ENCODE measurements at regions not wholly inside any gene's neighbourhood (a gene's known extent, or its start where the extent isn't known, plus 50 kb on each side); places are given as distances from the start of the nearest gene placed in this dataset.

- no peak overlapping the region for H3K4me2 ChIP-seq (ENCODE audit: low read depth, low read length)
- no peaks in the 10 kb centered on the region for H3K9me2 ChIP-seq (replicated peaks; ENCODE audit: insufficient read depth, low read length)
- H2AFZ ChIP-seq (ENCODE audit: low read length) = no peak overlapping the region
- H3K27me3 ChIP-seq (replicated peaks; ENCODE audit: insufficient read depth, low read length) = no peaks in the 10 kb centered on the region
- TF ChIP-seq EZH2phosphoT487 (IDR thresholded peaks at IDR 0.05; ENCODE audit: low read length) (no peak), EZH2 (optimal IDR thresholded peaks at IDR 0.05; ENCODE audit: low read depth, low read length) (no peak), CTCF (IDR thresholded peaks at IDR 0.05; ENCODE audit: low read length) (no peak)
- H3F3A ChIP-seq (ENCODE audit: insufficient read depth, low read length) = no peaks in the 10 kb centered on the region
- H3K79me2 ChIP-seq (ENCODE audit: low read length) = no peaks in the 10 kb centered on the region
- no peaks in the 10 kb centered on the region for H3K36me3 ChIP-seq (replicated peaks; ENCODE audit: insufficient read depth, low read length)
- H3K9ac ChIP-seq (ENCODE audit: low read length) = no peak overlapping the region
- H3K4me3 ChIP-seq (ENCODE audit: low read length) = no peak overlapping the region
- no peak overlapping the region for H3K27ac ChIP-seq (ENCODE audit: low read length)
- DNase-seq = no peak
- no peaks in the 10 kb centered on the region for H3K9me3 ChIP-seq (replicated peaks; ENCODE audit: insufficient read depth, low read length)
- H4K20me1 ChIP-seq (ENCODE audit: insufficient read depth, low read length) = no peaks in the 10 kb centered on the region
- no peaks in the 10 kb centered on the region for H3K4me1 ChIP-seq (ENCODE audit: low read length)
Observed at GRCh38 chr11:42674436-42674835, 637.4 kb upstream of the API5 start.

- Histone ChIP-seq H3K4me2 (ENCODE audit: low read depth, low read length) (no peak overlapping the region), H3K27me3 (replicated peaks; ENCODE audit: insufficient read depth, low read length) (no peaks in the 10 kb centered on the region), H3K9me3 (replicated peaks; ENCODE audit: insufficient read depth, low read length) (no peaks in the 10 kb centered on the region), H3K4me3 (ENCODE audit: low read length) (no peak overlapping the region), H2AFZ (ENCODE audit: low read length) (no peak overlapping the region), H3K9me2 (replicated peaks; ENCODE audit: insufficient read depth, low read length) (no peaks in the 10 kb centered on the region), H3K9ac (ENCODE audit: low read length) (no peak overlapping the region), H3K79me2 (ENCODE audit: low read length) (no peaks in the 10 kb centered on the region), H3K4me1 (ENCODE audit: low read length) (no peaks in the 10 kb centered on the region), H3K36me3 (replicated peaks; ENCODE audit: insufficient read depth, low read length) (no peaks in the 10 kb centered on the region), H3F3A (ENCODE audit: insufficient read depth, low read length) (no peaks in the 10 kb centered on the region), H4K20me1 (ENCODE audit: insufficient read depth, low read length) (no peaks in the 10 kb centered on the region), H3K27ac (ENCODE audit: low read length) (no peak overlapping the region)
- TF ChIP-seq CTCF (IDR thresholded peaks at IDR 0.05; ENCODE audit: low read length) = no peak
- no peak for DNase-seq
Observed at GRCh38 chr11:42707541-42707940, 604.3 kb upstream of the API5 start.

GRCh38 chr11:42709216-42709615 is 602.6 kb upstream of the API5 start:
- Histone ChIP-seq H3K27me3 (replicated peaks; ENCODE audit: insufficient read depth, low read length) (no peaks in the 10 kb centered on the region), H3K9me3 (replicated peaks; ENCODE audit: insufficient read depth, low read length) (no peaks in the 10 kb centered on the region), H4K20me1 (ENCODE audit: insufficient read depth, low read length) (no peaks in the 10 kb centered on the region), H3K36me3 (replicated peaks; ENCODE audit: insufficient read depth, low read length) (no peaks in the 10 kb centered on the region), H2AFZ (ENCODE audit: low read length) (no peak overlapping the region), H3K9ac (ENCODE audit: low read length) (no peak overlapping the region), H3K79me2 (ENCODE audit: low read length) (no peaks in the 10 kb centered on the region), H3K4me2 (ENCODE audit: low read depth, low read length) (no peak overlapping the region), H3K4me1 (ENCODE audit: low read length) (no peaks in the 10 kb centered on the region), H3F3A (ENCODE audit: insufficient read depth, low read length) (no peaks in the 10 kb centered on the region), H3K9me2 (replicated peaks; ENCODE audit: insufficient read depth, low read length) (no peaks in the 10 kb centered on the region), H3K4me3 (ENCODE audit: low read length) (no peak overlapping the region), H3K27ac (ENCODE audit: low read length) (no peak overlapping the region)
- DNase-seq = no peak
- TF ChIP-seq EZH2phosphoT487 (IDR thresholded peaks at IDR 0.05; ENCODE audit: low read length) = no peak
- no peak for TF ChIP-seq CTCF (IDR thresholded peaks at IDR 0.05; ENCODE audit: low read length)
- TF ChIP-seq EZH2 (optimal IDR thresholded peaks at IDR 0.05; ENCODE audit: low read depth, low read length) = no peak

- no peaks in the 10 kb centered on the region for H3K9me3 ChIP-seq (replicated peaks; ENCODE audit: insufficient read depth, low read length)
- no peaks in the 10 kb centered on the region for H3K36me3 ChIP-seq (replicated peaks; ENCODE audit: insufficient read depth, low read length)
- H3K9ac ChIP-seq (ENCODE audit: low read length) = no peak overlapping the region
- H3K4me2 ChIP-seq (ENCODE audit: low read depth, low read length) = no peak overlapping the region
- no peak overlapping the region for H2AFZ ChIP-seq (ENCODE audit: low read length)
- H3F3A ChIP-seq (ENCODE audit: insufficient read depth, low read length) = no peaks in the 10 kb centered on the region
- no peak for DNase-seq
- no peaks in the 10 kb centered on the region for H3K4me1 ChIP-seq (ENCODE audit: low read length)
- no peak for TF ChIP-seq CTCF (IDR thresholded peaks at IDR 0.05; ENCODE audit: low read length)
- no peak for TF ChIP-seq EZH2phosphoT487 (IDR thresholded peaks at IDR 0.05; ENCODE audit: low read length)
- TF ChIP-seq EZH2 (optimal IDR thresholded peaks at IDR 0.05; ENCODE audit: low read depth, low read length) = no peak
- no peak overlapping the region for H3K4me3 ChIP-seq (ENCODE audit: low read length)
- no peaks in the 10 kb centered on the region for H4K20me1 ChIP-seq (ENCODE audit: insufficient read depth, low read length)
- H3K9me2 ChIP-seq (replicated peaks; ENCODE audit: insufficient read depth, low read length) = no peaks in the 10 kb centered on the region
- H3K27me3 ChIP-seq (replicated peaks; ENCODE audit: insufficient read depth, low read length) = no peaks in the 10 kb centered on the region
- H3K79me2 ChIP-seq (ENCODE audit: low read length) = no peaks in the 10 kb centered on the region
- no peak overlapping the region for H3K27ac ChIP-seq (ENCODE audit: low read length)
Observed at GRCh38 chr11:42713279-42713678, 598.5 kb upstream of the API5 start.

Data from MM.1S (cell line).